WTC11 (cell line): ENCODE measurements at regions not wholly inside any gene's neighbourhood (a gene's known extent, or its start where the extent isn't known, plus 50 kb on each side); places are given as distances from the start of the nearest gene placed in this dataset.

Experiments used
- ATF2 ChIP-seq: sonication (generic); formaldehyde crosslinking; IDR thresholded peaks from 2 replicates; pipeline ENCODE4 v1.8.1; 2022; ENCODE audit warnings: low read depth, missing genetic modification reagents, borderline replicate concordance
- ATF3 ChIP-seq: sonication (generic); formaldehyde crosslinking; conservative IDR thresholded peaks from 2 replicates; pipeline ENCODE4 v1.8.1; 2022; ENCODE audit warnings: mild to moderate bottlenecking, missing genetic modification reagents
- CREB1 ChIP-seq: sonication (generic); formaldehyde crosslinking; IDR thresholded peaks from 2 replicates; pipeline ENCODE4 v1.8.0; 2023; ENCODE audit warnings: mild to moderate bottlenecking, missing genetic modification reagents
- CTCF ChIP-seq: fragments of 200-600 bp; IDR thresholded peaks from 2 replicates; pipeline ENCODE4 v1.8.0; 2022; ENCODE audit warnings: antibody characterized with exemption
- ESRRA ChIP-seq: sonication (generic); formaldehyde crosslinking; IDR thresholded peaks from 2 replicates; pipeline ENCODE4 v1.8.1; 2022; ENCODE audit warnings: mild to moderate bottlenecking, missing genetic modification reagents, borderline replicate concordance
- FOXJ3 ChIP-seq: sonication (generic); formaldehyde crosslinking; IDR thresholded peaks from 2 replicates; pipeline ENCODE4 v1.9.0; 2021; ENCODE audit warnings: missing genetic modification reagents, mild to moderate bottlenecking, borderline replicate concordance
- HMGA2 ChIP-seq: fragments of 250-450 bp; sonication (Bioruptor Pico); IDR thresholded peaks from 2 replicates; pipeline ENCODE4 v1.4.0; 2021; ENCODE audit warnings: mild to moderate bottlenecking, moderate library complexity
- MAX ChIP-seq: sonication (generic); formaldehyde crosslinking; IDR thresholded peaks from 2 replicates; pipeline ENCODE4 v1.8.0; 2022; ENCODE audit warnings: mild to moderate bottlenecking, missing genetic modification reagents
- NFE2L1 ChIP-seq: sonication (generic); formaldehyde crosslinking; IDR thresholded peaks from 2 replicates; pipeline ENCODE4 v1.8.1; 2023; ENCODE audit warnings: missing genetic modification reagents
- SMAD3 ChIP-seq: sonication (generic); formaldehyde crosslinking; IDR thresholded peaks from 2 replicates; pipeline ENCODE4 v1.8.0; 2022; ENCODE audit warnings: missing genetic modification reagents, mild to moderate bottlenecking, borderline replicate concordance
- SMAD4 ChIP-seq: sonication (generic); formaldehyde crosslinking; IDR thresholded peaks from 2 replicates; pipeline ENCODE4 v1.8.0; 2022; ENCODE audit warnings: mild to moderate bottlenecking, missing genetic modification reagents
- TEAD4 ChIP-seq: sonication (generic); formaldehyde crosslinking; IDR thresholded peaks from 2 replicates; pipeline ENCODE4 v1.8.0; 2022; ENCODE audit warnings: mild to moderate bottlenecking, missing genetic modification reagents
- ZNF232 ChIP-seq: sonication (generic); formaldehyde crosslinking; IDR thresholded peaks from 2 replicates; pipeline ENCODE4 v1.8.0; 2022; ENCODE audit warnings: mild to moderate bottlenecking, missing genetic modification reagents
- ZNF423 ChIP-seq: fragments of 250-450 bp; sonication (Bioruptor Pico); IDR thresholded peaks from 2 replicates; pipeline ENCODE4 v2.1.2; 2022; ENCODE audit warnings: mild to moderate bottlenecking, moderate library complexity

- TF ChIP-seq CTCF = no peak
- TF ChIP-seq MAX (CRISPR knock-in tag) = no peak
- no peak for TF ChIP-seq ESRRA
- no peak for TF ChIP-seq HMGA2
- TF ChIP-seq TEAD4 (CRISPR knock-in tag) = no peak
- no peak for TF ChIP-seq NFE2L1 (CRISPR knock-in tag)
- TF ChIP-seq ATF3 (CRISPR knock-in tag) = no peak
- no peak for TF ChIP-seq ATF2 (CRISPR knock-in tag)
- TF ChIP-seq ZNF423 (CRISPR knock-in tag) = no peak
- TF ChIP-seq CREB1 = no peak
- no peak for TF ChIP-seq SMAD3 (CRISPR knock-in tag)
- TF ChIP-seq FOXJ3 (CRISPR knock-in tag) = no peak
- no peak for TF ChIP-seq SMAD4
- TF ChIP-seq ZNF232 = no peak
These were observed 1928.4 kb downstream of the STIM2 start for GRCh38 chr4:28788929-28789490.
